ENCODE measurements at regions not wholly inside any gene's neighbourhood (a gene's known extent, or its start where the extent isn't known, plus 50 kb on each side); places are given as distances from the start of the nearest gene placed in this dataset.
A peak's percentile ranks its signal among the peaks of the same experiment; 100 is the strongest.

GRCh38 chr16:79998143-79998542, 397.6 kb upstream of the MAF start:
- H4K20me1 ChIP-seq (ENCODE audit: low read length), result no peaks in the 10 kb centered on the region
- ChIA-PET CTCF (no interaction called here), POLR2A (ENCODE audit: unreplicated experiment) (no interaction called here)
- no peak overlapping the region for H3K27ac ChIP-seq (ENCODE audit: low read length)
- BruUV-seq (replicated peaks), result no TSS peak
- no peaks in the 10 kb centered on the region for H3K9me3 ChIP-seq (ENCODE audit: low read length)
- no peaks in the 10 kb centered on the region for H3K36me3 ChIP-seq (ENCODE audit: low read depth, low read length)
- no peak overlapping the region for H2AFZ ChIP-seq (ENCODE audit: low read length)
- no peak overlapping the region for H3K9ac ChIP-seq (ENCODE audit: low read length)
- TF ChIP-seq EZH2 (IDR thresholded peaks at IDR 0.05; ENCODE audit: low read length, unreplicated experiment) (no peak), EZH2phosphoT487 (IDR thresholded peaks at IDR 0.05; ENCODE audit: borderline replicate concordance, low read length) (no peak), CTCF (conservative IDR thresholded peaks at IDR 0.05; ENCODE audit: low read depth, low read length) (no peak)
- DNase-seq (no peak), ATAC-seq (no peak)
- H3K79me2 ChIP-seq (ENCODE audit: low read length), result no peaks in the 10 kb centered on the region
- no peak overlapping the region for H3K4me2 ChIP-seq (ENCODE audit: low read length)
- H3K4me3 ChIP-seq (ENCODE audit: low read length), result no peak overlapping the region
- no peaks in the 10 kb centered on the region for H3K9me2 ChIP-seq (replicated peaks; ENCODE audit: low read length)
- no peaks in the 10 kb centered on the region for H3F3A ChIP-seq (ENCODE audit: low read length, unreplicated experiment)
- no peaks in the 10 kb centered on the region for H3K4me1 ChIP-seq (ENCODE audit: insufficient read depth, low read length)
- intact Hi-C loops (cut with micrococcal nuclease), result no loop called here
- H3K27me3 ChIP-seq (ENCODE audit: low read length), result no peaks in the 10 kb centered on the region

GRCh38 chr16:79997257-79997656, 396.7 kb upstream of the MAF start:
- Histone ChIP-seq H2AFZ (ENCODE audit: low read length) (no peak overlapping the region), H3K4me1 (ENCODE audit: insufficient read depth, low read length) (no peaks in the 10 kb centered on the region), H4K20me1 (ENCODE audit: low read length) (no peaks in the 10 kb centered on the region), H3K9me3 (ENCODE audit: low read length) (no peaks in the 10 kb centered on the region), H3K79me2 (ENCODE audit: low read length) (no peaks in the 10 kb centered on the region), H3K4me3 (ENCODE audit: low read length) (no peak overlapping the region), H3K4me2 (ENCODE audit: low read length) (no peak overlapping the region), H3F3A (ENCODE audit: low read length, unreplicated experiment) (no peaks in the 10 kb centered on the region), H3K9ac (ENCODE audit: low read length) (no peak overlapping the region), H3K36me3 (ENCODE audit: low read depth, low read length) (no peaks in the 10 kb centered on the region), H3K27me3 (ENCODE audit: low read length) (no peaks in the 10 kb centered on the region), H3K9me2 (replicated peaks; ENCODE audit: low read length) (no peaks in the 10 kb centered on the region), H3K27ac (ENCODE audit: low read length) (no peak overlapping the region)
- TF ChIP-seq CTCF (conservative IDR thresholded peaks at IDR 0.05; ENCODE audit: low read depth, low read length), result peak; percentile 47
- TF ChIP-seq EZH2 (IDR thresholded peaks at IDR 0.05; ENCODE audit: low read length, unreplicated experiment), result no peak
- TF ChIP-seq EZH2phosphoT487 (IDR thresholded peaks at IDR 0.05; ENCODE audit: borderline replicate concordance, low read length), result no peak
- ChIA-PET CTCF (no interaction called here), POLR2A (ENCODE audit: unreplicated experiment) (no interaction called here)
- no peak for ATAC-seq
- intact Hi-C loops (cut with micrococcal nuclease), result no loop called here
- BruUV-seq (replicated peaks), result no TSS peak
- no peak for DNase-seq

- ATAC-seq, result no peak
- no peak overlapping the region for H2AFZ ChIP-seq (ENCODE audit: low read length)
- H3F3A ChIP-seq (ENCODE audit: low read length, unreplicated experiment), result no peaks in the 10 kb centered on the region
- no peaks in the 10 kb centered on the region for H3K9me3 ChIP-seq (ENCODE audit: low read length)
- no peaks in the 10 kb centered on the region for H3K9me2 ChIP-seq (replicated peaks; ENCODE audit: low read length)
- no peak for TF ChIP-seq EZH2phosphoT487 (IDR thresholded peaks at IDR 0.05; ENCODE audit: borderline replicate concordance, low read length)
- TF ChIP-seq CTCF (conservative IDR thresholded peaks at IDR 0.05; ENCODE audit: low read depth, low read length), result no peak
- TF ChIP-seq EZH2 (IDR thresholded peaks at IDR 0.05; ENCODE audit: low read length, unreplicated experiment), result no peak
- no peak overlapping the region for H3K4me3 ChIP-seq (ENCODE audit: low read length)
- POLR2A ChIA-PET (ENCODE audit: unreplicated experiment), result no interaction called here
- H3K9ac ChIP-seq (ENCODE audit: low read length), result no peak overlapping the region
- no peaks in the 10 kb centered on the region for H3K79me2 ChIP-seq (ENCODE audit: low read length)
- intact Hi-C loops (cut with micrococcal nuclease), result no loop called here
- H3K4me2 ChIP-seq (ENCODE audit: low read length), result no peak overlapping the region
- DNase-seq, result no peak
- no peaks in the 10 kb centered on the region for H3K27me3 ChIP-seq (ENCODE audit: low read length)
- no peaks in the 10 kb centered on the region for H3K36me3 ChIP-seq (ENCODE audit: low read depth, low read length)
- CTCF ChIA-PET, result no interaction called here
- no peaks in the 10 kb centered on the region for H3K4me1 ChIP-seq (ENCODE audit: insufficient read depth, low read length)
- no peaks in the 10 kb centered on the region for H4K20me1 ChIP-seq (ENCODE audit: low read length)
- no TSS peak for BruUV-seq (replicated peaks)
- no peak overlapping the region for H3K27ac ChIP-seq (ENCODE audit: low read length)
Measured at GRCh38 chr16:79996321-79996720, 395.8 kb upstream of the MAF start.

All from PC-3 (cell line).